ENCODE measurements at regions not wholly inside any gene's neighbourhood (a gene's known extent, or its start where the extent isn't known, plus 50 kb on each side); places are given as distances from the start of the nearest gene placed in this dataset.

- no peak for DNase-seq (ENCODE audit: low read depth)
- H3K4me3 ChIP-seq (replicated peaks; ENCODE audit: low read depth, low read length), result no peak overlapping the region
- TF ChIP-seq CTCF (IDR thresholded peaks at IDR 0.05; ENCODE audit: low read length, missing control alignments), result no peak
These were observed 138.6 kb upstream of the TSC22D2 start for GRCh38 chr3:150269526-150269925.

GRCh38 chr3:150268426-150269391, 139.4 kb upstream of the TSC22D2 start:
- no peak overlapping the region for H3K4me3 ChIP-seq (replicated peaks; ENCODE audit: low read depth, low read length)
- no peak for TF ChIP-seq CTCF (IDR thresholded peaks at IDR 0.05; ENCODE audit: low read length, missing control alignments)
- peak; percentile 18 for DNase-seq (ENCODE audit: low read depth)

DNA sequence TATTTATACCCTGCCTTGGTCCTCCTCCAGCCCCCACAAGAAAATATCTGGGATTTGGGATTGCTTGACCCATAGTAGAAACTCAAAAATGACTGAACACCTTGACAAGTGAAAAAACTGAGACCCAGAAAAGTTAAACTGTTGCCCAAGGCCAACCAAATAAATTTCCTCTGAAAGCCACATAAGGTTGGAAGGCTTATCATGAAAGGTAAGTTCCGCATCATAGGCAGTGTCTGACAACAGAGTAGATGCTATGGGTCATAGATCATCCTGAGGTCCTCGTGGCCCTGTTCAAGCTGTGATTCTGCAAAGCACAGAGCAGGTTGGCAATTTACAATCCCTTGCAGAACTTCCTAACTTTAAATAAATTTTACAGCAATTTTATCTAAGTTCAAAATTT, 140.8 kb upstream of the TSC22D2 start:
- H3K4me3 ChIP-seq (replicated peaks; ENCODE audit: low read depth, low read length), result no peak overlapping the region
- no peak for TF ChIP-seq CTCF (IDR thresholded peaks at IDR 0.05; ENCODE audit: low read length, missing control alignments)
- no peak for DNase-seq (ENCODE audit: low read depth)

DNA sequence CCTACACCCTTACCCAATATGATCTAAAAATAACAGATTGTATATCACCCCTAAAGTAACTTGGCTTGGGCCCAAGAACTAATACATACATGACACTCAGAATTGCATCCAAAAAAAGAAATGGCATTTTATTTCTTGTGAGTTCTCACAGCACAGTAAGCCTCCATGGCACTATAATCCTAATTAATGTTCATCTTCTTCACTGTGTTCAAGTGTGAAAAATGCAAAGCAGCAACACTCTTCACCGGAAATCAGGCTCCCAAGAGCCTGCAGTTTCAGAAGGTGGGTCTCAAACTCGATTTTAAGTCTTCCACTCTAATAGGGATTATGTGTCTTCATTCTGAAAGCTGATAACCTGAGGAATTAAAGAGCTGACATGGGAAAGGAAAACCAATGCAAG, 142.8 kb upstream of the TSC22D2 start:
- DNase-seq (ENCODE audit: low read depth), result no peak
- H3K4me3 ChIP-seq (replicated peaks; ENCODE audit: low read depth, low read length), result no peak overlapping the region
- no peak for TF ChIP-seq CTCF (IDR thresholded peaks at IDR 0.05; ENCODE audit: low read length, missing control alignments)

- DNase-seq (ENCODE audit: low read depth), result no peak
- TF ChIP-seq CTCF (IDR thresholded peaks at IDR 0.05; ENCODE audit: low read length, missing control alignments), result no peak
- H3K4me3 ChIP-seq (replicated peaks; ENCODE audit: low read depth, low read length), result no peak overlapping the region
These were observed 143.4 kb upstream of the TSC22D2 start for GRCh38 chr3:150264561-150265279.

DNA sequence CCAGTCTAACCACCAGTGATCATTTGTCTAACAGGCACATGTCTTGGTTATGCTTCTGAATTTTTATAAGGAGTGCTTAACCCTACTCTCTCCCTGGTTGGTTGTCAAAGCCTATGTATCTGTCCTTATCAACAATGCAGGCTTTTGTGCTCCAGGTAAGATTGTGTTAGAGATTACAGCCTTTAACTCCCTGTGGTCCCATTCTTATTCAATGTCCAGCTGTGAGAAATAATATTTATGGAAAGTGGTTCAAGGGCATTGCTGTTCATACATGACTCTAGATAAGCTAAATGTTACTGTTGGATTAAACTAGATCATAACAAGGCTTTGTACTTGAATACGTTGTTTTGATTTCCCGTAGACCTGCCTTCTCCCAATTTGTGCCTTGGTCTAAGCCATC, 146.1 kb upstream of the TSC22D2 start:
- no peak for TF ChIP-seq CTCF (IDR thresholded peaks at IDR 0.05; ENCODE audit: low read length, missing control alignments)
- DNase-seq (ENCODE audit: low read depth), result no peak

More for the DNA sequence above, 146.1 kb upstream of the TSC22D2 start:
- H3K4me3 ChIP-seq (replicated peaks; ENCODE audit: low read depth, low read length), result no peak overlapping the region

Measured in fibroblast of pulmonary artery (primary cell).